Neural cell (in vitro differentiated cells): ENCODE measurements at regions not wholly inside any gene's neighbourhood (a gene's known extent, or its start where the extent isn't known, plus 50 kb on each side); places are given as distances from the start of the nearest gene placed in this dataset.

Experiments
- H2AFZ ChIP-seq: fragments of 200-600, 300-800 bp; sonication (generic), shearing (Covaris generic); 2 replicates; pipeline ENCODE4 v1.6.0; 2014; ENCODE audit warnings: low read depth, mild to moderate bottlenecking, antibody characterized with exemption, low read length, moderate library complexity
- H3F3A ChIP-seq: fragments of 200-600 bp; shearing (Covaris generic); 2 replicates; pipeline ENCODE4 v1.6.1; 2016; ENCODE audit warnings: mild to moderate bottlenecking, moderate library complexity, mixed read lengths, antibody characterized with exemption, low read length; ENCODE audit not compliant: insufficient read depth, poor library complexity, severe bottlenecking
- H3K27ac ChIP-seq: fragments of 200-600, 300-800 bp; sonication (generic), shearing (Covaris generic); 2 replicates; pipeline ENCODE4 v1.5.1; 2014; ENCODE audit warnings: mild to moderate bottlenecking, low read length, moderate library complexity
- H3K27me3 ChIP-seq: fragments of 300-800, 200-600 bp; sonication (generic), shearing (Covaris generic); 2 replicates; pipeline ENCODE4 v1.6.0; 2014; ENCODE audit warnings: mild to moderate bottlenecking, low read depth, low read length, moderate library complexity; ENCODE audit not compliant: insufficient read depth
- H3K36me3 ChIP-seq: fragments of 300-800, 200-600 bp; sonication (generic), shearing (Covaris generic); 2 replicates; pipeline ENCODE4 v1.5.1; 2014; ENCODE audit warnings: mild to moderate bottlenecking, antibody characterized with exemption, low read length, moderate library complexity; ENCODE audit not compliant: insufficient read depth
- H3K4me2 ChIP-seq: fragments of 300-800, 200-600 bp; sonication (generic), shearing (Covaris generic); 2 replicates; pipeline ENCODE4 v1.6.0; 2014; ENCODE audit warnings: mild to moderate bottlenecking, low read length
- H3K4me3 ChIP-seq: fragments of 300-800, 200-600 bp; sonication (generic), shearing (Covaris generic); 2 replicates; pipeline ENCODE4 v1.5.1; 2014; ENCODE audit warnings: mild to moderate bottlenecking, low read length, moderate library complexity
- H3K79me2 ChIP-seq: fragments of 200-600 bp; shearing (Covaris generic); replicated peaks from 2 replicates; pipeline ENCODE4 v1.6.0; 2014; ENCODE audit warnings: mild to moderate bottlenecking, low read length, moderate library complexity; ENCODE audit not compliant: insufficient read depth
- H3K9ac ChIP-seq: fragments of 300-800, 200-600 bp; sonication (generic), shearing (Covaris generic); 2 replicates; pipeline ENCODE4 v1.6.1; 2016; ENCODE audit warnings: mild to moderate bottlenecking, low read length, mixed read lengths
- H3K9me2 ChIP-seq: fragments of 200-600 bp; shearing (Covaris generic); 2 replicates; pipeline ENCODE4 v1.6.1; 2016; ENCODE audit warnings: mild to moderate bottlenecking, low read length, mixed read lengths; ENCODE audit not compliant: insufficient read depth
- H3K9me3 ChIP-seq: fragments of 200-600, 300-800 bp; sonication (generic), shearing (Covaris generic); 2 replicates; pipeline ENCODE4 v1.6.1; 2016; ENCODE audit warnings: mild to moderate bottlenecking, mixed run types, low read length, moderate library complexity, mixed read lengths
- H4K20me1 ChIP-seq: fragments of 200-600 bp; shearing (Covaris generic); 2 replicates; pipeline ENCODE4 v1.6.1; 2016; ENCODE audit warnings: mild to moderate bottlenecking, mixed run types; ENCODE audit not compliant: insufficient read depth
- CTCF ChIP-seq: fragments of 450-650 bp; IDR thresholded peaks from 2 replicates; pipeline ENCODE4 v1.5.1; 2014; ENCODE audit warnings: antibody characterized with exemption, mild to moderate bottlenecking, moderate library complexity; ENCODE audit not compliant: poor library complexity, severe bottlenecking
- EP300 ChIP-seq: fragments of 450-650 bp; conservative IDR thresholded peaks from 2 replicates; pipeline ENCODE4 v1.6.1; 2014; ENCODE audit warnings: antibody characterized with exemption, mild to moderate bottlenecking, moderate library complexity; ENCODE audit not compliant: poor library complexity, severe bottlenecking
- EZH2 ChIP-seq: fragments of 200-600, 300-800 bp; shearing (Covaris generic), sonication (generic); IDR thresholded peaks from 2 replicates; pipeline ENCODE4 v1.6.1; 2014; ENCODE audit warnings: antibody characterized with exemption, low read length, borderline replicate concordance, mild to moderate bottlenecking; ENCODE audit not compliant: insufficient read depth, poor library complexity, severe bottlenecking
- MXI1 ChIP-seq: fragments of 450-650 bp; conservative IDR thresholded peaks from 2 replicates; pipeline ENCODE4 v1.6.1; 2014; ENCODE audit warnings: antibody characterized with exemption, mild to moderate bottlenecking; ENCODE audit not compliant: poor library complexity, severe bottlenecking
- POLR2AphosphoS5 ChIP-seq: IDR thresholded peaks from 2 replicates; pipeline ENCODE4 v1.6.1; 2012
- RAD21 ChIP-seq: fragments of 450-650 bp; conservative IDR thresholded peaks from 2 replicates; pipeline ENCODE4 v1.6.1; 2014; ENCODE audit warnings: antibody characterized with exemption, mild to moderate bottlenecking, moderate library complexity
- REST ChIP-seq: IDR thresholded peaks from 2 replicates; pipeline ENCODE4 v1.6.1; 2012; ENCODE audit warnings: borderline replicate concordance
- SMC3 ChIP-seq: fragments of 450-650 bp; conservative IDR thresholded peaks from 2 replicates; pipeline ENCODE4 v1.6.1; 2014; ENCODE audit warnings: antibody characterized with exemption, mild to moderate bottlenecking, moderate library complexity; ENCODE audit not compliant: poor library complexity
- TAF1 ChIP-seq: IDR thresholded peaks from 2 replicates; pipeline ENCODE4 v1.6.1; 2012; ENCODE audit warnings: low read depth

GRCh38 chr1:88519156-88519555 lies 164.9 kb upstream of the PKN2 start:
- no peaks in the 10 kb centered on the region for H3K36me3 ChIP-seq
- H2AFZ ChIP-seq: no peak overlapping the region

GRCh38 chr1:88523854-88524528 lies 160.1 kb upstream of the PKN2 start:
- H3F3A ChIP-seq: no peaks in the 10 kb centered on the region
- no peaks in the 10 kb centered on the region for H4K20me1 ChIP-seq
- no peaks in the 10 kb centered on the region for H3K9me3 ChIP-seq
- H3K4me3 ChIP-seq: no peak overlapping the region
- no peak overlapping the region for H3K27ac ChIP-seq
- no peak overlapping the region for H3K9ac ChIP-seq
- no peak overlapping the region for H2AFZ ChIP-seq
- TF ChIP-seq POLR2AphosphoS5: no peak
- no peak for TF ChIP-seq RAD21
- no peak for TF ChIP-seq CTCF
- TF ChIP-seq SMC3: no peak
- TF ChIP-seq EP300: no peak
- no peak for TF ChIP-seq TAF1
- TF ChIP-seq EZH2: no peak
- no peak for TF ChIP-seq MXI1
- no peak for TF ChIP-seq REST
- H3K36me3 ChIP-seq: no peaks in the 10 kb centered on the region
- no peak overlapping the region for H3K4me2 ChIP-seq
- H3K9me2 ChIP-seq: no peaks in the 10 kb centered on the region
- H3K79me2 ChIP-seq: no peaks in the 10 kb centered on the region
- no peaks in the 10 kb centered on the region for H3K27me3 ChIP-seq

More at GRCh38 chr1:88519156-88519555, 164.9 kb upstream of the PKN2 start:
- TF ChIP-seq CTCF: no peak
- H3K4me2 ChIP-seq: no peak overlapping the region
- H3K79me2 ChIP-seq: no peaks in the 10 kb centered on the region
- H4K20me1 ChIP-seq: no peaks in the 10 kb centered on the region
- no peaks in the 10 kb centered on the region for H3K9me2 ChIP-seq
- no peak overlapping the region for H3K27ac ChIP-seq
- no peak overlapping the region for H3K9ac ChIP-seq
- no peaks in the 10 kb centered on the region for H3F3A ChIP-seq
- no peaks in the 10 kb centered on the region for H3K9me3 ChIP-seq
- H3K27me3 ChIP-seq: no peaks in the 10 kb centered on the region
- no peak overlapping the region for H3K4me3 ChIP-seq
